ENCODE measurements at regions not wholly inside any gene's neighbourhood (a gene's known extent, or its start where the extent isn't known, plus 50 kb on each side); places are given as distances from the start of the nearest gene placed in this dataset.

- Histone ChIP-seq H3K4me3 (no peak overlapping the region), H3K27me3 (no peaks in the 10 kb centered on the region), H3K4me1 (no peaks in the 10 kb centered on the region), H3K27ac (no peak overlapping the region), H3K9me3 (no peaks in the 10 kb centered on the region), H3K36me3 (no peaks in the 10 kb centered on the region)
- 21 to 66% methylated on average over 4 of the region's 4 CpGs for WGBS, 2 donors
- TF ChIP-seq, protein P1, sequence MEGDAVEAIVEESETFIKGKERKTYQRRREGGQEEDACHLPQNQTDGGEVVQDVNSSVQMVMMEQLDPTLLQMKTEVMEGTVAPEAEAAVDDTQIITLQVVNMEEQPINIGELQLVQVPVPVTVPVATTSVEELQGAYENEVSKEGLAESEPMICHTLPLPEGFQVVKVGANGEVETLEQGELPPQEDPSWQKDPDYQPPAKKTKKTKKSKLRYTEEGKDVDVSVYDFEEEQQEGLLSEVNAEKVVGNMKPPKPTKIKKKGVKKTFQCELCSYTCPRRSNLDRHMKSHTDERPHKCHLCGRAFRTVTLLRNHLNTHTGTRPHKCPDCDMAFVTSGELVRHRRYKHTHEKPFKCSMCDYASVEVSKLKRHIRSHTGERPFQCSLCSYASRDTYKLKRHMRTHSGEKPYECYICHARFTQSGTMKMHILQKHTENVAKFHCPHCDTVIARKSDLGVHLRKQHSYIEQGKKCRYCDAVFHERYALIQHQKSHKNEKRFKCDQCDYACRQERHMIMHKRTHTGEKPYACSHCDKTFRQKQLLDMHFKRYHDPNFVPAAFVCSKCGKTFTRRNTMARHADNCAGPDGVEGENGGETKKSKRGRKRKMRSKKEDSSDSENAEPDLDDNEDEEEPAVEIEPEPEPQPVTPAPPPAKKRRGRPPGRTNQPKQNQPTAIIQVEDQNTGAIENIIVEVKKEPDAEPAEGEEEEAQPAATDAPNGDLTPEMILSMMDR (IDR thresholded peaks at IDR 0.05): no peak
- TF ChIP-seq POLR2AphosphoS5 (IDR thresholded peaks at IDR 0.05): no peak
- TF ChIP-seq POLR2A (IDR thresholded peaks at IDR 0.05): no peak
- TF ChIP-seq EP300 (IDR thresholded peaks at IDR 0.05): no peak
- no peak for DNase-seq
- intact Hi-C loops (cut with DNase I): no loop called here
Observed at GRCh38 chrX:11881485-11882170, 123.6 kb downstream of the MSL3 start.

GRCh38 chrX:11886745-11887144 lies 128.7 kb downstream of the MSL3 start:
- WGBS, 2 donors: 50 to 83% methylated on average over 1 of the region's 1 CpG
- DNase-seq: no peak

DNA sequence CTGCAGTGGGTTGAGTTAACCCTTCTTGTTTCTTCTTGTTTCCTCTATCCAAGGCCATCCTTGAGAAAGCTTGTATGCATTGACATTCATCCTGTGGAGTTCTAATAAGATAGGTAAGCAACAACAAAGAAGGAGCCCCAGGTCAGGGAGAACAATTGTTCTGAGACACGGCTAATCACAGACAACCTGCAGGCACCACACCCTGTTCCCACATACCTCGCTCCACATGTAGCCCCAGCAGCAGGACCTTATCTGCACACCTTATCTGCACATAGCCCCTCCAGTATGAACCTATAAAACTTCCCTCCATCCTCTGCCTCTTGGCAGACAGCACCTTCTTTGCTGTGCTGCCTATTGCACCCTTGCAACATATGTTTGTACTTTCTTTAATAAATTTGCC lies 129.1 kb downstream of the MSL3 start:
- TF ChIP-seq EP300 (IDR thresholded peaks at IDR 0.05) (no peak), POLR2A (IDR thresholded peaks at IDR 0.05) (no peak), POLR2AphosphoS5 (IDR thresholded peaks at IDR 0.05) (no peak)
- TF ChIP-seq, protein P1 (IDR thresholded peaks at IDR 0.05): no peak
- DNase-seq: no peak
- Histone ChIP-seq H3K27ac (no peak overlapping the region), H3K27me3 (no peaks in the 10 kb centered on the region), H3K4me3 (no peak overlapping the region), H3K4me1 (no peaks in the 10 kb centered on the region), H3K36me3 (no peaks in the 10 kb centered on the region), H3K9me3 (no peaks in the 10 kb centered on the region)
- intact Hi-C loops (cut with DNase I): no loop called here
- 25 to 61% methylated on average over 2 of the region's 2 CpGs for WGBS, 2 donors

More at GRCh38 chrX:11886745-11887144, 128.7 kb downstream of the MSL3 start:
- Histone ChIP-seq H3K9me3 (no peaks in the 10 kb centered on the region), H3K27me3 (no peaks in the 10 kb centered on the region), H3K27ac (no peak overlapping the region), H3K4me1 (no peaks in the 10 kb centered on the region), H3K4me3 (no peak overlapping the region), H3K36me3 (no peaks in the 10 kb centered on the region)
- intact Hi-C loops (cut with DNase I): no loop called here
- TF ChIP-seq, protein P1 (IDR thresholded peaks at IDR 0.05): no peak
- TF ChIP-seq POLR2A (IDR thresholded peaks at IDR 0.05) (no peak), EP300 (IDR thresholded peaks at IDR 0.05) (no peak), POLR2AphosphoS5 (IDR thresholded peaks at IDR 0.05) (no peak)

- Histone ChIP-seq H3K9me3 (no peaks in the 10 kb centered on the region), H3K4me1 (no peaks in the 10 kb centered on the region), H3K36me3 (no peaks in the 10 kb centered on the region), H3K4me3 (no peak overlapping the region), H3K27ac (no peak overlapping the region), H3K27me3 (no peaks in the 10 kb centered on the region)
- intact Hi-C loops (cut with DNase I): no loop called here
- TF ChIP-seq EP300 (IDR thresholded peaks at IDR 0.05) (no peak), POLR2A (IDR thresholded peaks at IDR 0.05) (no peak), POLR2AphosphoS5 (IDR thresholded peaks at IDR 0.05) (no peak)
- TF ChIP-seq, protein P1 (IDR thresholded peaks at IDR 0.05): no peak
- DNase-seq: no peak
Observed at GRCh38 chrX:11888421-11888820, 130.4 kb downstream of the MSL3 start.

DNA sequence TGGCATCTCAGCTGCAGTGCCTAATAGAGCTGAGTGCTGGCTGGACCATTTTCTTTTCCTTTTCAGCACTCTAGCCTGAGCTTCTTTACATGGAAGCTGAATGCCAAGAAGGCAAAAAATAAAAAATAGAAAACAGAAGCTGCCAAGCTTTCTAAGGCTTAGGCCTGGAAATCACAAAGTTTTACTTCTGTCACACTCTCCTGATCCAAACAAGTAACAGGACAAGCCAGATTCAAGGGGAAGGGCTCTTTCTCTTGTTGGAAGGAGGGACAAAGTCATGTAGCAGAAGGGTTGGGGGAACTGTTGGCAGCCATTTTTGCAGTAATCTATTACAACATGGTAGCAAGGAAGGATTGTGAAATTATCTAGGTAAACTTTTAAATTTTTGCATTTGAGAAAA lies 131.8 kb downstream of the MSL3 start:
- TF ChIP-seq EP300 (IDR thresholded peaks at IDR 0.05) (no peak), POLR2AphosphoS5 (IDR thresholded peaks at IDR 0.05) (no peak), POLR2A (IDR thresholded peaks at IDR 0.05) (no peak)
- TF ChIP-seq, protein P1 (IDR thresholded peaks at IDR 0.05): no peak
- Histone ChIP-seq H3K9me3 (no peaks in the 10 kb centered on the region), H3K27ac (no peak overlapping the region), H3K27me3 (no peaks in the 10 kb centered on the region), H3K4me3 (no peak overlapping the region), H3K4me1 (no peaks in the 10 kb centered on the region), H3K36me3 (no peaks in the 10 kb centered on the region)
- no peak for DNase-seq
- intact Hi-C loops (cut with DNase I): no loop called here

Data from sigmoid colon (tissue), 6 donors.